ENCODE measurements at regions not wholly inside any gene's neighbourhood (a gene's known extent, or its start where the extent isn't known, plus 50 kb on each side); places are given as distances from the start of the nearest gene placed in this dataset.

- no peak for TF ChIP-seq MAX (IDR thresholded peaks at IDR 0.05)
- TF ChIP-seq RAD21 (IDR thresholded peaks at IDR 0.05; ENCODE audit: low read depth): no peak
- TF ChIP-seq TAF1 (IDR thresholded peaks at IDR 0.05; ENCODE audit: low read depth): no peak
- TF ChIP-seq TEAD4 (IDR thresholded peaks at IDR 0.05): no peak
- no peak for TF ChIP-seq FOXM1 (IDR thresholded peaks at IDR 0.05; ENCODE audit: borderline replicate concordance, low read depth)
- TF ChIP-seq TCF12 (IDR thresholded peaks at IDR 0.05; ENCODE audit: low read depth): no peak
- no peak for TF ChIP-seq USF1 (IDR thresholded peaks at IDR 0.05)
- TF ChIP-seq YY1 (IDR thresholded peaks at IDR 0.05; ENCODE audit: low read depth): no peak
- TF ChIP-seq EP300 (IDR thresholded peaks at IDR 0.05; ENCODE audit: borderline replicate concordance): no peak
- no peak for TF ChIP-seq CREB1 (IDR thresholded peaks at IDR 0.05; ENCODE audit: low read depth)
These were observed 358.3 kb downstream of the ZNF516 start for GRCh38 chr18:76136701-76137100.

GRCh38 chr18:76134628-76135027 is 360.4 kb downstream of the ZNF516 start:
- no peak for TF ChIP-seq RAD21 (IDR thresholded peaks at IDR 0.05; ENCODE audit: low read depth)
- no peak for TF ChIP-seq TCF12 (IDR thresholded peaks at IDR 0.05; ENCODE audit: low read depth)
- TF ChIP-seq TEAD4 (IDR thresholded peaks at IDR 0.05): no peak
- TF ChIP-seq NFIC (IDR thresholded peaks at IDR 0.05): no peak
- TF ChIP-seq ZBTB7A (IDR thresholded peaks at IDR 0.05; ENCODE audit: low read depth): no peak
- no peak for TF ChIP-seq CREB1 (IDR thresholded peaks at IDR 0.05; ENCODE audit: low read depth)
- TF ChIP-seq EP300 (IDR thresholded peaks at IDR 0.05; ENCODE audit: borderline replicate concordance): no peak
- TF ChIP-seq MAX (IDR thresholded peaks at IDR 0.05): no peak
- no peak for TF ChIP-seq USF1 (IDR thresholded peaks at IDR 0.05)
- no peak for TF ChIP-seq EGR1 (IDR thresholded peaks at IDR 0.05)
- TF ChIP-seq YY1 (IDR thresholded peaks at IDR 0.05; ENCODE audit: low read depth): no peak
- no peak for TF ChIP-seq TAF1 (IDR thresholded peaks at IDR 0.05; ENCODE audit: low read depth)
- TF ChIP-seq FOXM1 (IDR thresholded peaks at IDR 0.05; ENCODE audit: borderline replicate concordance, low read depth): no peak
- no peak for TF ChIP-seq REST (IDR thresholded peaks at IDR 0.05; ENCODE audit: low read depth)
- no peak for TF ChIP-seq CEBPB (IDR thresholded peaks at IDR 0.05)

GRCh38 chr18:76133873-76134272 is 361.2 kb downstream of the ZNF516 start:
- TF ChIP-seq EP300 (IDR thresholded peaks at IDR 0.05; ENCODE audit: borderline replicate concordance) (no peak), EGR1 (IDR thresholded peaks at IDR 0.05) (no peak), CEBPB (IDR thresholded peaks at IDR 0.05) (no peak), NFIC (IDR thresholded peaks at IDR 0.05) (no peak), ZBTB7A (IDR thresholded peaks at IDR 0.05; ENCODE audit: low read depth) (no peak), RAD21 (IDR thresholded peaks at IDR 0.05; ENCODE audit: low read depth) (no peak), CREB1 (IDR thresholded peaks at IDR 0.05; ENCODE audit: low read depth) (no peak)

GRCh38 chr18:76131738-76132137 is 363.3 kb downstream of the ZNF516 start:
- no peak for TF ChIP-seq TAF1 (IDR thresholded peaks at IDR 0.05; ENCODE audit: low read depth)
- no peak for TF ChIP-seq TCF12 (IDR thresholded peaks at IDR 0.05; ENCODE audit: low read depth)
- TF ChIP-seq TEAD4 (IDR thresholded peaks at IDR 0.05): no peak
- TF ChIP-seq RAD21 (IDR thresholded peaks at IDR 0.05; ENCODE audit: low read depth): no peak
- TF ChIP-seq NFIC (IDR thresholded peaks at IDR 0.05): no peak
- no peak for TF ChIP-seq YY1 (IDR thresholded peaks at IDR 0.05; ENCODE audit: low read depth)
- TF ChIP-seq REST (IDR thresholded peaks at IDR 0.05; ENCODE audit: low read depth): no peak
- TF ChIP-seq MAX (IDR thresholded peaks at IDR 0.05): no peak
- no peak for TF ChIP-seq CREB1 (IDR thresholded peaks at IDR 0.05; ENCODE audit: low read depth)
- TF ChIP-seq EP300 (IDR thresholded peaks at IDR 0.05; ENCODE audit: borderline replicate concordance): no peak
- TF ChIP-seq USF1 (IDR thresholded peaks at IDR 0.05): no peak

- no peak for TF ChIP-seq TEAD4 (IDR thresholded peaks at IDR 0.05)
- no peak for TF ChIP-seq TAF1 (IDR thresholded peaks at IDR 0.05; ENCODE audit: low read depth)
- no peak for TF ChIP-seq YY1 (IDR thresholded peaks at IDR 0.05; ENCODE audit: low read depth)
- no peak for TF ChIP-seq CEBPB (IDR thresholded peaks at IDR 0.05)
- TF ChIP-seq FOXM1 (IDR thresholded peaks at IDR 0.05; ENCODE audit: borderline replicate concordance, low read depth): no peak
- no peak for TF ChIP-seq ZBTB7A (IDR thresholded peaks at IDR 0.05; ENCODE audit: low read depth)
- TF ChIP-seq RAD21 (IDR thresholded peaks at IDR 0.05; ENCODE audit: low read depth): no peak
- no peak for TF ChIP-seq MAX (IDR thresholded peaks at IDR 0.05)
- TF ChIP-seq EGR1 (IDR thresholded peaks at IDR 0.05): no peak
- no peak for TF ChIP-seq USF1 (IDR thresholded peaks at IDR 0.05)
- no peak for TF ChIP-seq EP300 (IDR thresholded peaks at IDR 0.05; ENCODE audit: borderline replicate concordance)
- no peak for TF ChIP-seq NFIC (IDR thresholded peaks at IDR 0.05)
- TF ChIP-seq REST (IDR thresholded peaks at IDR 0.05; ENCODE audit: low read depth): no peak
- TF ChIP-seq CREB1 (IDR thresholded peaks at IDR 0.05; ENCODE audit: low read depth): no peak
- no peak for TF ChIP-seq TCF12 (IDR thresholded peaks at IDR 0.05; ENCODE audit: low read depth)
These were observed 364.2 kb downstream of the ZNF516 start for GRCh38 chr18:76130845-76131244.

All from Ishikawa (cell line).